Activated T-helper 1 cell treated with anti-CD3 and anti-CD28 coated beads, Interleukin-2, amount 50 U/mL, for 16 hours (primary cell): ENCODE measurements at regions not wholly inside any gene's neighbourhood (a gene's known extent, or its start where the extent isn't known, plus 50 kb on each side); places are given as distances from the start of the nearest gene placed in this dataset.
"Not testable (repeated sequence)": the region's sequence is repeated elsewhere in the genome, so short reads cannot be mapped to it uniquely, and the experiment has no call there.

ENCODE experiments used
- DNase-seq, 2 donors: peaks; one replicate each; pipeline ENCODE4 v3.0.0-alpha.2; 2020; ENCODE audit warnings: low read depth in 1 of 2, low spot score in 1 of 2

DNA sequence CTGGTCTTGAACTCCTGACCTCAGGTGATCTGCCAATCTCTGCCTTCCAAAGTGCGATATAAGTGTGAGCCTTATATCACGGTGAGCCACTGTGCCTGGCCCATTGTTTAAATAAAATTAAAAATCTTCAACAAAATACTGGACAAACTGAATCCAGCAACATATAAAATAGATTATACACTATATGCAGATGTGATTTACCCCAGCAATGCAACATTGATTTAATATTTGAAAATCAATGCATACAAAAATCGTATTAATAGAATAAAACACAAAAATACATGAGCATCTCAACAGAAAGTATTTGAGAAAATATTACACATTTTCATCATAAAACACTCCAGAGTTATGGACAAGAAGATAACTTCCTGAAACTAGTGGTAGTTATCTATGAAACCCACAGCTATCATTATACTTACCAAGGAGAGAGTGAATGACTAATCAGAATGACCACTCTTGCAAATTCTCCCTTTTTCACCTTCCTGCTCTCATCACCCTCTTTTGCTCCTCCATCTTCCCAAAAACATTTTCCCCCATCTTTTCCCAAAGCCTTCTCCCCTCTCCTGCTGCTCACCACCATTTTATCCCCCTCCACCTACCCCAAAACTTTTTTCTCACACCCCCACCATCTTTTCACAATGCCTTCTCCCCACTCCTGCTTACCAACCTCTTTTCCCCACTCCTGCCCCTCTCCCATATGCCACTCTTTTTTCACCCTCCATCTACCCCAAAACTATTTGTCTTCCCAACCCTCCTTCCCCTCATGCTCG lies 122.1 kb upstream of the VPREB1 start:
- no peak for DNase-seq

DNA sequence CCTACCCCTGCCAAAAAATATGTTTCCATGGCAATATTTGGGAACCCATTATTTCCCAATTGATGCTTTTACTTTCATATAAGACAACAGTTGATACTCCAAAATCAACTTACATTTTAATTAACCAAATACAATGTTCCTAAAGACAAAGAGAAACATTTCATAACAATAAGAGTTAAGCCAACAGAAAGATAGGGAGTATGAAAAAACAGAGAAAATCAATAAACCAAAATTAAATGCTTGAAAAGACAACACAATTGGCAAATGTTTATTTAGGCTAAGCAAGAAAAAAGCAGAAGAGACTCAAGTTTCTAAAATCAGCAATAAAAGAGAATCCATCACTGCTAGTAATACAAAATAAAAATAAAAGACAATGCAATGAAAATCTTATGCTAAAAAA lies 123.1 kb upstream of the VPREB1 start:
- DNase-seq: no peak

DNA sequence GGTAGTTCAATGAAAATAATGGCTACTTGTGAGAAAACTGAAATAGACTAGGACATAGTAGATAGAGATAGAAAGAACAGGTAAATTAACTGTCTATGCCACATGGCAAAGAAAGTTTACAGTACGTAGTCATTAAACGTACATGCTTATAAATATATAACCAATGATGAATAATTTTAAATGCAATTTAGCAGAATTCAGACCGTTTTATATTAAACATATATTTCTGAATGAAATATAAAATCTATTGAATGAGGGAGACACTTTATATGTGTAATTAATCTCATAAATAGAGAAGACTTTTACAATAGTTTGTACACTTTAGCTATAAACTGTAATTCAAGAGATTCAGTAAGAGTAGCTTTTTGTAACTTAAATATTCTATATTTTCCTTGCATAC lies 124.4 kb upstream of the VPREB1 start:
- no peak for DNase-seq

DNA sequence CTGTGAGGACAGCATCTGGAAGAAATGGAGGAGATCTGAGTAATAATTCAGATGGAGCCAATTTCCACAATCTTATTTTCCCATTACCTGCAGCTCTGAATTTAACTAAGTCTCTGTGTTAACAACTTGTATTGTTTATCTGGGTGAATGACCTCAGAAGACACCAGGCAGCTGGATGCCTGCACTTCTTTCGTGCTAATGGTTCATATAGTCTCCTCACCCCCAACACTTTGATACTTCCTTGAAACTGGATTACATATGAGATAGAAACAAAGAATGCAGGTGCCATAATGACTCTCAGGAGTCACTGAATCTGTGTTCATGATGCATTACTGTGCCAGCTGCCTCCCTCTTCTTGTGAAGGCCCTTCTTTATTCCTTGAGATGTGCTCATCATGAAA lies 125.6 kb upstream of the VPREB1 start:
- DNase-seq: no peak

DNA sequence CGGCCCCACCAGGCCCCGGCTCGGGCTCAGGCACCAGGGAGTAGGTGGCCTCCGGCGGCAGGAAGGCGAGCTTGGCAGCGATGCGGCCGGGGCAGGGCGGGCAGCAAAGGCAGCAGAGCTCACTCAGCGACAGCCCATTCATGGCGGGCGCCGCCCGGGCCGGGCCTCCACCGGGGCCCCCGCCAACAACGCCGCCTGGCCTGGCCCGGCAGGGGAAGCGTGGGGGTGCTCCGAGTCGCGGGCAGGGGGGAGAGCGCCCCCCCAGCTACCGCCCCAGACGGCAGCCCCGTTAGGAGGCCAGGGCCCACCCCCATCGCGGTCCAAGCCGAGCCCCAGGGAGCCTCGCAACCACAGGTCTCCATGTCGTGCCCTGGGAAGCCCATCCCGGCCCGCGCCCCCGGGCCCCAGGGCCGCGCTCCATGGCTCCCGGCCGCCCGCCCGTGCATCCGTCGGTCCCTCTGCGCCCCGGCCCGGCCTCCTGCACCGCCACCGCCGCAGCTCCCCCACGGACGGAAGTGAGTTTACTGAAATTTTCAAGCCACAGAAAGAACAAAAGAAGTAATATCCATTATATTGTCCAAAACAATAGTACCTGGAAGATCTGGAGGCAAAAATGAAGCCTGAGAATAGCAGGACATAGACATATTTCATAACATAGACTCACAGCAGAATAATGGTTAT lies 126.6 kb upstream of the VPREB1 start:
- not testable (repeated sequence) for DNase-seq

DNA sequence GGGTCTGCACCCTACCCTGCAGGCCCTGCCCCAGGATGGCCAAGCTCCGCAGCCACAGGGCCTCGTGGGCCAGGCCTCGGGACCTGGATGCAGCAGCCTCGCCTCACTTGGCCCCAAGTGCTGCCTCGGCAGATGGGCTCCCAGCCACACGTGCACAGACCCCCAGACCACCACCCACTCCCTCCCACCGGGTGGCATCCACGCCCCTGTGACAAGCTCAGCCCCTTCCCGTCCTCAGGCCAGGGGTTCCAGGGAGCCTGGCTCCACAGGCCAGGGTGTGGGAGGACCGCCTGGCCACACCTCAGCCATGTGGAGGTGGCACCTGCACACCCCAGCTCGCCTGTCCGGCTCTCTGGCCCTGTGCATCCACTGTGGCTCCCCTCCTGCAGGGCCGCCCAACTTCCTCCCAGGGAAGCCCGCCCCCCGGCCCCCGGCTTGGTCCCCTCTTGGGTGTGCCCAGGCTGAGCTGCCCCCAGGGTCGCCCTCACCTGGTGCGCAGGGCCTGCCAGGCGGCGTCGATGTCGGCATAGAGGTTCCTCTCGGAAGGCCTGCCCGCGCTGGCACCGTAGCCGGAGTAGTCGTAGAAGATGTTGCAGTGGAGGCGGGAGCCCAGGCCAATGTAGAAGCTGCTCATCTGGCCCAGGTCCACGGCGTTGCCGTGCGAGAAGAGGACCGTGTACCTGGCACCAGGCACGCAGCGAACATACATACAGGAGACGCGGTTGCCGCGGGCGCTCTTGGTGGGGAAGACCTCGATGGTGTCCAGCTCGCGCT lies 127.4 kb upstream of the VPREB1 start:
- DNase-seq: not testable (repeated sequence)

DNA sequence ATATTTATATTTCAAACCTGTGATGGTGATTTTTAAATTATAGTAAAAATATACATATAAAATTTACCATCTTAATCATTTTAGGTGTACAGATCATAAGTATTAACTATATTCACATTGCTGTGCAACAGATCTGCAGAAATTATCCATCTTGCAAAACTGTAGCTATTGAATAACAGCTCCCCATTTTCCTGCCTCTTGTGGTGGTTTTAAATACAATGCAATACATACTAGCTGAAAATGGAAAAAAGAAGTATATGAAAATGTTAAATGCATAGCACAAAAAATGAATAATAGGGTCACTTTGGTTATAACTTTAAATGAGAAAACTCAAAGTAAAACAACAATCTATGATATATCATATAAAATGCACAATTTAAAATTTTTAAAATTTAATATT lies 130.9 kb upstream of the VPREB1 start:
- DNase-seq: no peak

DNA sequence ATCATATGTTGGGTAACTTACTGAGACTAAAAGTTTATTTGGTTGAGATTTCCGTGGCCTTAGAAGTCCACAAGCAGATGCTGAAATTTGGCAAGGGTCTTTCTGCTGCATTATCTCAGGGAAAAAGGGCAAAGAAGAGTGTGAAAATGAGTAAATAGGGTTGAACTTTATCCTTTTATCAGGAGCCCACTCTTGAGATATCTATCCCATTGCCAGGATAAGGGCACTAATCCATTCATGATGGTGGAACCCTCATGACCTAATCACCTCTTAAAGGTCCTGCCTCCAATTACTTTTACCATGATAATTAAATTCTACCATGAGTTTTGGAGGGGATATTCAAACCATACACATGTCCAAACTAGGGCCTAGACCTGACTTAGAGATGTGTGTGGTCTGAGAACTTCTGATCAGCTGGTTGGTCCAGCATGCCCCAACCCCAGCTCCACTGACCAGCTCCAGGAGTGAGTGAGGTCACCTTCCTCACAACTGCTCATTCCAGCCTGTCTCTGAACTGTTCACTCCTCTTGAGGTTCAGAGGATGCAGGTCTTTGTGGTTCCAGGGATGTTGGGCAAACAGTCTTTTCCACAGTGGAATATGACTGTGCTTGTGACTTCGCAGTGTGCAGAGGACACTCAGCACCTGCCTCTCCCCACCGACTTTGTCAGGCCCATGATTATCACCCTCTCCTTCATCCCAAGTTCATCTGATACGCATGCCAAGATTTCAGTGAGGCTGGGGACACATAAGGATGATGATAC lies 130.1 kb upstream of the TOP3B start:
- DNase-seq: no peak

DNA sequence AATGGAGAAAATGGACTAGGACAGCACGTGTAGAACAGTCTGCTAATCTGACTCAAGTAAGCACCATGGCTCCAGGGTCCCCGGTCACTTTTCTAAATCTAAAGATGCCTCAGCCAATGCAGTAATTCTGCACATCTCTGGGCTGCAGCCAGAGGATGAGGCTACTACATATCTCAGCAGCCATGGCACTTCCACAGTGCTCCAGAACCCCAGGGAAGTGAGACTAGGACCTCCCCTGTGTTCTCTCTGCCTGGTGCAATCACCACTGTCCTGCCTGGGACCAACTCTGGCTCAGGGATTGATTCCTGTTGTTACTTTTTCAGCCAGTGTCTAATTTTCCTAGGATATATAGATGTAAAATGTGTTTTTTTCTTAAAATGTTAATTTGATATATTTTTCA lies 129.4 kb upstream of the TOP3B start:
- DNase-seq: no peak

DNA sequence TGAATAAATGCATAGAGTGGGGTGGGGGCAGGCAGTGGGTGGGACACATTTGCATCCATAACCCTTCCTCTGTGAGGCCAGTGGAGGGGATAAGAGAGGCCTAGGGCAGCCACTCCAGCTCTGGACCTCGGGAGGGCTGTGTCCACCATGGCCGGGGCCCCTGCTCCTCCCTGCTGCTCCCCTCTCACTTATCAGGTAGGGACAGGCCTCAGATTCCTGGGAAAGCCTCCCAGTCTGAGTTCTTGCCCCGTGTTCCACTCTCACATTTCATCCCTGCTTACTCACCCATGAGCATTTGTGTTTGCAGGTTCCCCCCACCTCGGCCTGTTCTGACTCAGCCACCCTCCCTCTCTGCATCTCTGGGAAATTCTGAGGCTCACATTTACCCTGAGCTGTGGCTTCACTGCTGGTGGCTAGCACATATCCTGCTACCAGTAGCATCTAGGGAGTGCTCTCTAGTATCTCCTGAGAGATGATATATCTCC lies 128.7 kb upstream of the TOP3B start:
- no peak for DNase-seq

DNA sequence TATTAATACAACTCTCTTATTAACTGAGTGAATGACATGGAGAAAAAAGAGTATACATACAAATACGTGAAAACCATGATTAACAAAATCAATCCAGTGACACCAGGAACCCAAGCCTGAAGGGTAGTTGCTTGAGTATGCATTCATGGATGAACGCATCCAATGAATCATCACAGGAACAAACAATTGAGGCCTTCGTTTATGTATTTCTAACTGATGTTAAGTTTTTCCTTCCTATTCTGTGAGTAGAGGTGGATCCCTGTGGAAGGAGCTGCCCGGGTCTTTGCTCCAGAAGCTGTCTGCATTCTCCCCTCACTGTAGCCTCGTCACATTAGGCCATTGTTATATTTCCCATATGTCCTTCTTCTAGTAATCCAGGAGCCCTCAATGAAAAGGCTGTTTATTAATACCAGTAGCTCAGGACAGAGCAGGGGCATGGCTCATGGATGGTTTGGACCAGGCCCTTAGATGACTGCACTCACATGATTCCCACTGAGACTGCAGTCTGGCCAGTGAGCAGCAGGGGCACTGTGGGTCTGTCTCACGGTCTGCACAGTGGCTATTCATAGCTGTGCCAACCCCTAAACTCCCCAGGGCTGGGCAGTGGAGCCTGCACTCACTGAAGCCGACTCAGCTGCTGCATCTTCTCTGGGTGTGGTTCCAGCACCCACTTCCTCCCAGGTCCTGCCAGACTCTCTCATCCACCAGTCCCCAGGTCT lies 128.1 kb upstream of the TOP3B start:
- DNase-seq: no peak

DNA sequence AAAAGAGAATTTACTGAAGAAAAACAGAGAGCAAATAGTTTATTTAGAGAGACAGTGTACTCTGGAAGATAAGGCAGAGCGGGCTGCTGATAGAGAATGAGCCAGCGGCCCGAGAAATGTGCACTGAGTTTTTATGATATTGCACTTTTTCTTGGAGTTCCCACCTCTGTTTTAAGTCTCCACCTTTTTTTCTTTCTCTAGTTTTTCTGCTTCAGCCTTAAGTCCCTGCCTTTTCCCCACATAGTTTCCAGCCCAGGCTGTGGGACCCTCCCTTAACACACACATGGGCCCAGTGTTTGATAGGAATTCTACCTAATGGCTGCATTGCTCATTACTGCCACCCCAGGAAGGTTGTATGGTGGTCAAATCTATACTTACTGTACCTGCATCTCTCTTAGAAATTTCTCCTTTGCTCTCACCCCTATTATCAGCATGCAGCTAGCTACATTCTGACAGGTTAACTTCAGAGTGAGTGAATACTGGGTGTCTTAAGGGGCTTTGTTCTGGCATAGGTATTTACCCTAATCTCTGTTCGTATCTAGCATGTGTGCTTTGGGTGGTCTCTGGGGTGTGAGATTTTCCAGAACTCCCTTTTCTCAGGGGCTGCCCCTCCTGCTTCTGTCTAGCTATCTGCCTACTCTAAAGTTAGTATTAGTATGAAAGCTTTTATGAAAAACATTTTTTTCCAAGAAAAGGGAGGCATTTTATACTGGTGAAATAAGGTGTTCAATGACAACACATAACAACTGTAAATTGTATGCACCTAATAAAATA lies 127.3 kb upstream of the TOP3B start:
- DNase-seq: no peak

DNA sequence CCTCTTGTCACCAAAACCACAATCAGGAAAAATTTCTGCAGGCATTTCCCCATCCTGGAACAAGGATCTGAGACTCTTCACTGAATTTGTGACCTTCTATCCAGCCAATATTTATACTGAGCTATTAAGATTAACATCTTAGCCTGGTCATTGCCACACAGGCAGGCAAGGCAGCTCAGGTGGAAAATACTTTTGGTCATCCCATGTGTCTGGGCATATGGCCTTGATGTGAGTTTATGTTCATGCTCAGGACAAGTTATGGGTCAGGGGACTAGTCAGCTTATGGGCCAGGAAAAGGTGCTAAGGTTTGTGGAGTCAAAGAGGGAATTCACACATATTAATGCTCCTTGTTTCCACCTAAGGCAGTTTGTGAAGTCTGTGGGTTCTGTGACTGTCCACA lies 124.3 kb upstream of the TOP3B start:
- DNase-seq: no peak

DNA sequence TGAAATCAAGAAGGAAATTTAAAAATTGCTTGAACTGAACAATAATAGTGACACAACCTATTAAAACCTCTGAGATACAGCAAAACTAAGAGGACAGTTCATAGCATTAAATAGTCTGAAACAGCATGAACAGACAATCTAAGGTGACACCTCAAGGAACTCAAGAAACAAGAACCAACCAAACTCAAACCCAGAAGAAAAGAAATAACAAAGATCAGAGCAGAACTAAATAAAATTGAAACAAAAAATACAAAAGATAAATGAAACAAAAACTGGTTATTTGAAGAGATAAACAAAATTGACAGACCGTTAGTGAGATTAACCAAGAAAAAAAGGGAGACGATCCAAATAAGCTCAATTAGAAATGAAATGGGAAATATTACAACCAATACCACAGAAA lies 122.8 kb upstream of the TOP3B start:
- no peak for DNase-seq

DNA sequence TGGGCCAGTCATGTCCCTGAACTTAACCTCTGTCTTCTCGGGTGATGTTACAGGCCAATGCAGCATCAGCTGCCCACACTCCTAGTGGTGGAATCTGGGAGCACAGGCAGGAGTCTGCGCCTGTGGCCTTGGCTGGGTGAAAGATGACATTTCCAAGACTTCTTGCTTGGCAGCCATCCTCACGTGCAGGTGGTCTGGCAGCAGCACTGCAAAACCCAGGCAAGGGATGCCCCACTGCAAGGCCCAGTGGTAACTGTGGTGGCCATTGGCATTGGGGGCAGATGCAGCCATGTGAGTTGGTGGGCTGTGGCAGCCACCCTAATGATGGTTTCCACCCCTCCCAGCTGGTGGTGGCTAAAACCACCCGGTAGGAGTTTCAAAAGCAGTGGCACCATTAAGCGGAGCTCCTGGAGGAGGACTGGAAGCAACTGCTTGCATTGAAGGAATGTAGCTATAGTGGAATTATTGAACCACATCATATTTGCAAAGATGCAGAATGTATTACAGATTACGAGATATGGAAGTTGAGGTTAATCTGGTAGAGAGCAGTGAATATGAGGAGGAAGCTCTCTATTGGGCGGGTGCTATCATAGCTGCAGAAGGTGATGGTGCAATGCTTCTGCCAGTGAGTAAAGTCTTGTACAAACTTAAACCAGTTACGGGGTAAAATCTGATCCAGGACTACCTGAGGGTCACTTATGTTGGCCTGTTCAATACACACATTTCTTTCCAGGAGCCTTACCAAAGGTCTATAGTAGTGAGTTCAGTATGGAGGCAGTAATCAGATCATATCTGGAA lies 120.7 kb upstream of the TOP3B start:
- no peak for DNase-seq

DNA sequence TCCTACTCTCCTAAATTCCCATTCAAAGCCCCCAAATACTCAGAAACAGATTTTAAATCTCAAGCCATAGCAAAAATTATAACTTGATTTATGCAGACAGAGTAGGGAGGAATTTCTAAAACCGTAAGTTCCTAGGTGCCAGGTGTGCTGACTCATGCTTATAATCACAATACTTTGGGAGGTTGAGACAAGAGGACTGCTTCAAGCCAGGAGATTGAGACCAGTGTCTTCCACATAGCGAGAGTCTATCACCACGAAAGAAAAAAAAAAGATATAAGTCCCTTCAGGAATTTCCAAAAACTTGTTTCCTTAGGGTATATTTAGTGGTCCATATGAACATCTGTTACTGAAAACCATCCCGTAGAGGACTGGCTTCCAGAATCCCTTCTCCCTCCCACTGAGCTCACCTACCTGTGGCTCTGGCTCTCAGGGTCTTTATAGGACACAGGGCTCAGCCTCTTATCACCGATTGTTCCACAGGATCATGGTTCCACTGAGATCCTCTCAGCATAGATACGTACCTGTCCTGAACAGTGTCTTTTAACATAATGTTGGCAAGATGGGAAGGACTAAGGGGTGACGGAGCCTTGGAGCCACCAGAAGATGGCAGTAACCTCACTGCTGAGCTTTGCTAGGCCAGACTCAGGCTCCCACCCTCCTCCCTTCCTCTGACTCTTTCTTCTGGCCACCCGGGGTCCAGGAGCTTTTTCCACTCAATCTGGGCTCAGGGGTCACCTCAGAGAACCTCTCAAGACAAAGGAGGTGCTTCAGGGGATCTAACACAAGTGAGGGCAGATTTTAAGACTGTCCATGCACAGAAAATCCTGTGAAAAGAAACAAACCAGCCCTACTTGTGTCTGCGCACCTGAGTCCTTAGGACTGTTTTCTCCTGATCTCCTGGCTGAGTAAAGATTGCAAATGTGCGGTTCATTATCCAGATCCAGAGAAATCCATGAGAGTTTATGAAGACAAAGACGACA lies 117.5 kb upstream of the TOP3B start:
- no peak for DNase-seq

DNA sequence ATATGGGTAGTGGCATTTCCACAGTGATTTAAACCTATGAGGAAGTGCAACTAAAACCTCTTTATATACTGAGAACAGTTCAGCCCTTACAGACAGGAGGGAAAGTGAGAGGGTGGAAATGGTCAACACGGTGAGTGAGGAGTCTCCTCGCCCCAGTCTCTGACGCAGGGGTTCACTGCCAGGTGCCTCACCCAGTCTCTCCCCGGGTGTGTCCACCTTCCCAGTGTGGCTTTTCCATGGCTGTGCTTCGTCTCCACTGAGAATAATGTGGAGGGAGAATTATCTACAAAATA lies 116.6 kb upstream of the TOP3B start:
- DNase-seq: no peak
